ENCODE measurements at regions not wholly inside any gene's neighbourhood (a gene's known extent, or its start where the extent isn't known, plus 50 kb on each side); places are given as distances from the start of the nearest gene placed in this dataset.

GRCh38 chr6:97548354-97548753 is 265.3 kb upstream of the MMS22L start:
- ChIA-PET POLR2A (no interaction called here), CTCF (no interaction called here)
- Mint-ChIP-seq H3K4me3 (no peak overlapping the region), H3K27me3 (no peaks in the 10 kb centered on the region), H3K9me3 (no peaks in the 10 kb centered on the region), H3K4me1 (no peaks in the 10 kb centered on the region), H3K27ac (no peak overlapping the region), H3K36me3 (ENCODE audit: low read depth) (no peaks in the 10 kb centered on the region)
- DNase-seq = no peak

- no peaks in the 10 kb centered on the region for H3K4me1 Mint-ChIP-seq
- no peaks in the 10 kb centered on the region for H3K9me3 Mint-ChIP-seq
- ChIA-PET POLR2A (no interaction called here), CTCF (no interaction called here)
- H3K36me3 Mint-ChIP-seq (ENCODE audit: low read depth) = no peaks in the 10 kb centered on the region
- H3K4me3 Mint-ChIP-seq = no peak overlapping the region
- no peaks in the 10 kb centered on the region for H3K27me3 Mint-ChIP-seq
- no peak for DNase-seq
- no peak overlapping the region for H3K27ac Mint-ChIP-seq
These were observed 274.3 kb upstream of the MMS22L start for GRCh38 chr6:97557355-97557754.

- no peak for DNase-seq
- ChIA-PET CTCF (no interaction called here), POLR2A (no interaction called here)
- Mint-ChIP-seq H3K4me1 (no peaks in the 10 kb centered on the region), H3K27ac (no peak overlapping the region), H3K9me3 (no peaks in the 10 kb centered on the region), H3K4me3 (no peak overlapping the region), H3K27me3 (no peaks in the 10 kb centered on the region), H3K36me3 (ENCODE audit: low read depth) (no peaks in the 10 kb centered on the region)
These were observed 280.5 kb upstream of the MMS22L start for GRCh38 chr6:97563529-97563928.

- ChIA-PET CTCF (interaction anchor here (1.5 kb wide), 1 partner anchor 11 kb away, joined by 3 read pairs; no protein-coding TSS in a partner anchor), POLR2A (no interaction called here)
- DNase-seq = no peak
- no peaks in the 10 kb centered on the region for H3K9me3 Mint-ChIP-seq
- H3K27me3 Mint-ChIP-seq = no peaks in the 10 kb centered on the region
- H3K4me1 Mint-ChIP-seq = no peaks in the 10 kb centered on the region
- H3K36me3 Mint-ChIP-seq (ENCODE audit: low read depth) = no peaks in the 10 kb centered on the region
- H3K27ac Mint-ChIP-seq = no peak overlapping the region
- H3K4me3 Mint-ChIP-seq = no peak overlapping the region
These were observed 289.9 kb upstream of the MMS22L start for GRCh38 chr6:97572943-97573342.

GRCh38 chr6:97586344-97586743 is 303.3 kb upstream of the MMS22L start:
- Mint-ChIP-seq H3K27ac (no peak overlapping the region), H3K4me1 (no peaks in the 10 kb centered on the region), H3K36me3 (ENCODE audit: low read depth) (no peaks in the 10 kb centered on the region), H3K4me3 (no peak overlapping the region), H3K9me3 (no peaks in the 10 kb centered on the region), H3K27me3 (no peaks in the 10 kb centered on the region)
- ChIA-PET CTCF (no interaction called here), POLR2A (no interaction called here)
- DNase-seq = no peak

- ChIA-PET POLR2A (no interaction called here), CTCF (no interaction called here)
- no peaks in the 10 kb centered on the region for H3K36me3 Mint-ChIP-seq (ENCODE audit: low read depth)
- no peaks in the 10 kb centered on the region for H3K27me3 Mint-ChIP-seq
- no peaks in the 10 kb centered on the region for H3K9me3 Mint-ChIP-seq
- H3K27ac Mint-ChIP-seq = no peak overlapping the region
- no peaks in the 10 kb centered on the region for H3K4me1 Mint-ChIP-seq
- DNase-seq = no peak
- H3K4me3 Mint-ChIP-seq = no peak overlapping the region
These were observed 308.9 kb upstream of the MMS22L start for GRCh38 chr6:97591955-97592354.

- Mint-ChIP-seq H3K9me3 (no peaks in the 10 kb centered on the region), H3K27ac (no peak overlapping the region), H3K4me1 (no peaks in the 10 kb centered on the region), H3K27me3 (no peaks in the 10 kb centered on the region), H3K4me3 (no peak overlapping the region), H3K36me3 (ENCODE audit: low read depth) (no peaks in the 10 kb centered on the region)
- ChIA-PET CTCF (no interaction called here), POLR2A (no interaction called here)
- DNase-seq = no peak
These were observed 311.8 kb upstream of the MMS22L start for GRCh38 chr6:97594844-97595243.

GRCh38 chr6:97621111-97621510 is 338.1 kb upstream of the MMS22L start:
- Mint-ChIP-seq H3K4me1 (no peaks in the 10 kb centered on the region), H3K9me3 (no peaks in the 10 kb centered on the region), H3K27ac (no peak overlapping the region), H3K27me3 (no peaks in the 10 kb centered on the region), H3K4me3 (no peak overlapping the region), H3K36me3 (ENCODE audit: low read depth) (no peaks in the 10 kb centered on the region)
- ChIA-PET CTCF (no interaction called here), POLR2A (no interaction called here)
- DNase-seq = no peak

GRCh38 chr6:97626671-97627441 is 343.8 kb upstream of the MMS22L start:
- no peaks in the 10 kb centered on the region for H3K36me3 Mint-ChIP-seq (ENCODE audit: low read depth)
- no peak overlapping the region for H3K4me3 Mint-ChIP-seq
- POLR2A ChIA-PET = no interaction called here
- DNase-seq = no peak
- no peaks in the 10 kb centered on the region for H3K4me1 Mint-ChIP-seq
- H3K27ac Mint-ChIP-seq = no peak overlapping the region
- CTCF ChIA-PET = no interaction called here
- no peaks in the 10 kb centered on the region for H3K27me3 Mint-ChIP-seq
- no peaks in the 10 kb centered on the region for H3K9me3 Mint-ChIP-seq

- ChIA-PET POLR2A (no interaction called here), CTCF (no interaction called here)
- Mint-ChIP-seq H3K4me1 (no peaks in the 10 kb centered on the region), H3K36me3 (ENCODE audit: low read depth) (no peaks in the 10 kb centered on the region), H3K27ac (no peak overlapping the region), H3K4me3 (no peak overlapping the region), H3K27me3 (no peaks in the 10 kb centered on the region), H3K9me3 (no peaks in the 10 kb centered on the region)
- no peak for DNase-seq
These were observed 346.2 kb upstream of the MMS22L start for GRCh38 chr6:97629180-97629579.

- H3K4me1 Mint-ChIP-seq = no peaks in the 10 kb centered on the region
- no peaks in the 10 kb centered on the region for H3K9me3 Mint-ChIP-seq
- no peaks in the 10 kb centered on the region for H3K27me3 Mint-ChIP-seq
- no peak for DNase-seq
- no peak overlapping the region for H3K4me3 Mint-ChIP-seq
- H3K27ac Mint-ChIP-seq = no peak overlapping the region
- no peaks in the 10 kb centered on the region for H3K36me3 Mint-ChIP-seq (ENCODE audit: low read depth)
- ChIA-PET POLR2A (no interaction called here), CTCF (no interaction called here)
These were observed 347.6 kb upstream of the MMS22L start for GRCh38 chr6:97630604-97631003.

- Mint-ChIP-seq H3K4me1 (no peaks in the 10 kb centered on the region), H3K27ac (no peak overlapping the region), H3K9me3 (no peaks in the 10 kb centered on the region), H3K27me3 (no peaks in the 10 kb centered on the region), H3K4me3 (no peak overlapping the region), H3K36me3 (ENCODE audit: low read depth) (no peaks in the 10 kb centered on the region)
- ChIA-PET CTCF (no interaction called here), POLR2A (no interaction called here)
- no peak for DNase-seq
These were observed 349.3 kb upstream of the MMS22L start for GRCh38 chr6:97632341-97632740.

- Mint-ChIP-seq H3K27me3 (no peaks in the 10 kb centered on the region), H3K4me3 (no peak overlapping the region), H3K4me1 (no peaks in the 10 kb centered on the region), H3K36me3 (ENCODE audit: low read depth) (no peaks in the 10 kb centered on the region), H3K9me3 (no peaks in the 10 kb centered on the region), H3K27ac (no peak overlapping the region)
- no peak for DNase-seq
- ChIA-PET CTCF (no interaction called here), POLR2A (no interaction called here)
These were observed 356.7 kb upstream of the MMS22L start for GRCh38 chr6:97639702-97640101.

- H3K9me3 Mint-ChIP-seq = no peaks in the 10 kb centered on the region
- no peak for DNase-seq
- H3K36me3 Mint-ChIP-seq (ENCODE audit: low read depth) = no peaks in the 10 kb centered on the region
- no peaks in the 10 kb centered on the region for H3K4me1 Mint-ChIP-seq
- H3K27me3 Mint-ChIP-seq = no peaks in the 10 kb centered on the region
- ChIA-PET CTCF (no interaction called here), POLR2A (no interaction called here)
- H3K27ac Mint-ChIP-seq = no peak overlapping the region
- no peak overlapping the region for H3K4me3 Mint-ChIP-seq
These were observed 361.3 kb upstream of the MMS22L start for GRCh38 chr6:97644353-97644752.

Measured in activated CD4-positive, alpha-beta T cell treated with anti-CD3 and anti-CD28 coated beads, Interleukin-2, amount 10 ng/mL, durations not matched to agents 7 days and 5 days (primary cell).